ENCODE measurements at regions not wholly inside any gene's neighbourhood (a gene's known extent, or its start where the extent isn't known, plus 50 kb on each side); places are given as distances from the start of the nearest gene placed in this dataset.

GRCh38 chr13:88717946-88718345 lies 1046.8 kb downstream of the SLITRK5 start:
- no peak for TF ChIP-seq CTCF (IDR thresholded peaks at IDR 0.05; ENCODE audit: insufficient read depth, low read length)
- no peak for TF ChIP-seq SPI1 (IDR thresholded peaks at IDR 0.05; ENCODE audit: borderline replicate concordance, low read depth)
- TF ChIP-seq POLR2AphosphoS5 (IDR thresholded peaks at IDR 0.05; ENCODE audit: low read depth) = no peak
- TF ChIP-seq GABPA (IDR thresholded peaks at IDR 0.05; ENCODE audit: low read depth) = no peak
- no peak for TF ChIP-seq REST (IDR thresholded peaks at IDR 0.05; ENCODE audit: insufficient replicate concordance, low read depth)
